ENCODE measurements at regions not wholly inside any gene's neighbourhood (a gene's known extent, or its start where the extent isn't known, plus 50 kb on each side); places are given as distances from the start of the nearest gene placed in this dataset.

- DNase-seq (ENCODE audit: low read depth in 1 of 2, low spot score in 1 of 2): no peak
- no peak overlapping the region for H3K4me3 ChIP-seq (replicated peaks; ENCODE audit: insufficient read depth, low read length)
- no peak for TF ChIP-seq GABPA (IDR thresholded peaks at IDR 0.05; ENCODE audit: low read depth)
- H3K27me3 ChIP-seq (ENCODE audit: insufficient read depth, poor library complexity, severe bottlenecking): no peaks in the 10 kb centered on the region
- H3K27ac ChIP-seq (replicated peaks): no peak overlapping the region
Observed at GRCh38 chr20:12644461-12644860, 364.3 kb upstream of the SPTLC3 start.

GRCh38 chr20:12649234-12649633, 359.5 kb upstream of the SPTLC3 start:
- TF ChIP-seq REST (IDR thresholded peaks at IDR 0.05; ENCODE audit: insufficient replicate concordance, low read depth) (no peak), CTCF (IDR thresholded peaks at IDR 0.05; ENCODE audit: insufficient read depth, low read length) (no peak), GABPA (IDR thresholded peaks at IDR 0.05; ENCODE audit: low read depth) (no peak), POLR2AphosphoS5 (IDR thresholded peaks at IDR 0.05; ENCODE audit: low read depth) (no peak), SPI1 (IDR thresholded peaks at IDR 0.05; ENCODE audit: borderline replicate concordance, low read depth) (no peak)
- H3K27ac ChIP-seq (replicated peaks): no peak overlapping the region
- no peak for DNase-seq (ENCODE audit: low read depth in 1 of 2, low spot score in 1 of 2)
- no peak overlapping the region for H3K4me3 ChIP-seq (replicated peaks; ENCODE audit: insufficient read depth, low read length)
- no peaks in the 10 kb centered on the region for H3K27me3 ChIP-seq (ENCODE audit: insufficient read depth, poor library complexity, severe bottlenecking)

- no peak overlapping the region for H3K4me3 ChIP-seq (replicated peaks; ENCODE audit: insufficient read depth, low read length)
- no peaks in the 10 kb centered on the region for H3K27me3 ChIP-seq (ENCODE audit: insufficient read depth, poor library complexity, severe bottlenecking)
- TF ChIP-seq CTCF (IDR thresholded peaks at IDR 0.05; ENCODE audit: insufficient read depth, low read length) (no peak), GABPA (IDR thresholded peaks at IDR 0.05; ENCODE audit: low read depth) (no peak), POLR2AphosphoS5 (IDR thresholded peaks at IDR 0.05; ENCODE audit: low read depth) (no peak), SPI1 (IDR thresholded peaks at IDR 0.05; ENCODE audit: borderline replicate concordance, low read depth) (no peak), REST (IDR thresholded peaks at IDR 0.05; ENCODE audit: insufficient replicate concordance, low read depth) (no peak)
- no peak overlapping the region for H3K27ac ChIP-seq (replicated peaks)
- no peak for DNase-seq (ENCODE audit: low read depth in 1 of 2, low spot score in 1 of 2)
Observed at GRCh38 chr20:12653642-12654041, 355.1 kb upstream of the SPTLC3 start.

GRCh38 chr20:12659942-12660341, 348.8 kb upstream of the SPTLC3 start:
- Histone ChIP-seq H3K4me3 (replicated peaks; ENCODE audit: insufficient read depth, low read length) (no peak overlapping the region), H3K27ac (replicated peaks) (no peak overlapping the region), H3K27me3 (ENCODE audit: insufficient read depth, poor library complexity, severe bottlenecking) (no peaks in the 10 kb centered on the region)
- no peak for DNase-seq (ENCODE audit: low read depth in 1 of 2, low spot score in 1 of 2)
- TF ChIP-seq POLR2AphosphoS5 (IDR thresholded peaks at IDR 0.05; ENCODE audit: low read depth) (no peak), REST (IDR thresholded peaks at IDR 0.05; ENCODE audit: insufficient replicate concordance, low read depth) (no peak), SPI1 (IDR thresholded peaks at IDR 0.05; ENCODE audit: borderline replicate concordance, low read depth) (no peak), GABPA (IDR thresholded peaks at IDR 0.05; ENCODE audit: low read depth) (no peak), CTCF (IDR thresholded peaks at IDR 0.05; ENCODE audit: insufficient read depth, low read length) (no peak)

All from HL-60 (cell line).